ENCODE measurements at regions not wholly inside any gene's neighbourhood (a gene's known extent, or its start where the extent isn't known, plus 50 kb on each side); places are given as distances from the start of the nearest gene placed in this dataset.

- TF ChIP-seq CTCF (IDR thresholded peaks at IDR 0.05; ENCODE audit: insufficient read depth, low read length) = no peak
- TF ChIP-seq POLR2AphosphoS5 (IDR thresholded peaks at IDR 0.05; ENCODE audit: low read depth) = no peak
- TF ChIP-seq GABPA (IDR thresholded peaks at IDR 0.05; ENCODE audit: low read depth) = no peak
Observed at GRCh38 chr5:29833394-29833793, 1360.1 kb upstream of the CDH6 start.

Measured in HL-60 (cell line).